Activated naive CD4-positive, alpha-beta T cell treated with anti-CD3 and anti-CD28 coated beads, Interleukin-2, amount 50 U/mL, for 16 hours (primary cell): ENCODE measurements at regions not wholly inside any gene's neighbourhood (a gene's known extent, or its start where the extent isn't known, plus 50 kb on each side); places are given as distances from the start of the nearest gene placed in this dataset.

Experiments
- DNase-seq: peaks from one replicate; pipeline ENCODE4 v3.0.0-alpha.2; 2020

- no peak for DNase-seq
Measured at GRCh38 chr1:220983877-220984635, 104.8 kb downstream of the HLX start.

- no peak for DNase-seq
Measured at GRCh38 chr1:220990427-220991339, 111.4 kb downstream of the HLX start.

GRCh38 chr1:220991506-220991905 is 112.3 kb downstream of the HLX start:
- DNase-seq = no peak

- no peak for DNase-seq
Measured at GRCh38 chr1:220991959-220992704, 112.9 kb downstream of the HLX start.

GRCh38 chr1:220992705-220993052 is 113.4 kb downstream of the HLX start:
- no peak for DNase-seq

- no peak for DNase-seq
Measured at GRCh38 chr1:220994671-220995070, 115.4 kb downstream of the HLX start.

- no peak for DNase-seq
Measured at GRCh38 chr1:220997791-220998190, 118.5 kb downstream of the HLX start.

GRCh38 chr1:220999872-221000863 is 120.9 kb downstream of the HLX start:
- no peak for DNase-seq

GRCh38 chr1:221001167-221001566 is 121.9 kb downstream of the HLX start:
- DNase-seq = no peak

GRCh38 chr1:221002601-221003000 is 123.4 kb downstream of the HLX start:
- DNase-seq = no peak

- DNase-seq = no peak
Measured at GRCh38 chr1:221011145-221011544, 131.9 kb downstream of the HLX start.

- DNase-seq = no peak
Measured at GRCh38 chr1:221012120-221012519, 132.9 kb downstream of the HLX start.

GRCh38 chr1:221013691-221014660 is 134.7 kb downstream of the HLX start:
- no peak for DNase-seq

GRCh38 chr1:221015159-221015790 is 136.0 kb downstream of the HLX start:
- no peak for DNase-seq

GRCh38 chr1:221016751-221017150 is 137.5 kb downstream of the HLX start:
- DNase-seq = no peak

GRCh38 chr1:221018414-221018813 is 139.2 kb downstream of the HLX start:
- no peak for DNase-seq

GRCh38 chr1:221022331-221022730 is 143.1 kb downstream of the HLX start:
- no peak for DNase-seq

- DNase-seq = no peak
Measured at GRCh38 chr1:221023482-221023881, 144.2 kb downstream of the HLX start.

GRCh38 chr1:221025501-221025900 is 146.3 kb downstream of the HLX start:
- DNase-seq = no peak

- no peak for DNase-seq
Measured at GRCh38 chr1:221025956-221026355, 146.7 kb downstream of the HLX start.
